ENCODE measurements at regions not wholly inside any gene's neighbourhood (a gene's known extent, or its start where the extent isn't known, plus 50 kb on each side); places are given as distances from the start of the nearest gene placed in this dataset.
A peak's percentile ranks its signal among the peaks of the same experiment; 100 is the strongest.

GRCh38 chr9:22208846-22209585, 199.9 kb upstream of the CDKN2B start:
- Histone ChIP-seq H3K4me2 (peak overlapping the region; percentile 44), H3K27ac (peak overlapping the region; percentile 5; the same call in 1 of the 2 replicates), H3K4me3 (IDR thresholded peaks at IDR 0.05; ENCODE audit: insufficient read depth, low read depth, low read length) (no peak overlapping the region), H3K4me1 (ENCODE audit: low read depth, poor library complexity, severe bottlenecking) (peaks cover 19% of the 10 kb centered on the region), H4K20me1 (ENCODE audit: insufficient read depth) (no peaks in the 10 kb centered on the region), H3K79me2 (ENCODE audit: insufficient read depth, low read depth) (no peaks in the 10 kb centered on the region), H3K9ac (no peak overlapping the region), H3K36me3 (ENCODE audit: insufficient read depth) (no peaks in the 10 kb centered on the region), H3K27me3 (ENCODE audit: insufficient read depth, low read depth) (no peaks in the 10 kb centered on the region), H2AFZ (ENCODE audit: low read depth) (peak overlapping the region; percentile 10; the same call in 1 of the 2 replicates)
- TF ChIP-seq CTCF (conservative IDR thresholded peaks at IDR 0.05; ENCODE audit: low read depth, low read length): no peak

GRCh38 chr9:22210262-22210661, 201.2 kb upstream of the CDKN2B start:
- Histone ChIP-seq H3K27ac (no peak overlapping the region), H2AFZ (ENCODE audit: low read depth) (no peak overlapping the region), H3K79me2 (ENCODE audit: insufficient read depth, low read depth) (no peaks in the 10 kb centered on the region), H3K36me3 (ENCODE audit: insufficient read depth) (no peaks in the 10 kb centered on the region), H4K20me1 (ENCODE audit: insufficient read depth) (no peaks in the 10 kb centered on the region), H3K4me3 (IDR thresholded peaks at IDR 0.05; ENCODE audit: insufficient read depth, low read depth, low read length) (no peak overlapping the region), H3K27me3 (ENCODE audit: insufficient read depth, low read depth) (no peaks in the 10 kb centered on the region), H3K9ac (no peak overlapping the region), H3K4me1 (ENCODE audit: low read depth, poor library complexity, severe bottlenecking) (peaks cover 17% of the 10 kb centered on the region), H3K4me2 (no peak overlapping the region)
- TF ChIP-seq CTCF (conservative IDR thresholded peaks at IDR 0.05; ENCODE audit: low read depth, low read length): no peak

DNA sequence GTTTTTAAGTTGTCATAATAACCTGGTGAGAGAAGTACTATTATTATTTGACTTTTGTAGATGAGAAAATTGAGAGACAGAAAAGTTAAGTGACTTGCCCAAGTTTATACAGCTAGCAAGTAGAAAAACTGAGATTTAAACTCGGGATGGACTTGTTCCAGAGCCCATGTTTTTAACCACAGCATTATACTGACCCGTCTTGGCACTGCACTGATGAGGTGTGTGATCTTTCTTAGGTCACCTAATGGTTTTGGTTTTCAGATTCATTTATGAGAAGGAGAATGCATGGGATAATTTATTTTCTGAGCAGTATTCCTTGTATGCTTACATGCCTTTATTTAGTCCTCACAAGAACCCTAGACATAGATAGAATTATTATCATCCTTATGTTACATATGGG, 201.8 kb upstream of the CDKN2B start:
- peaks cover 17% of the 10 kb centered on the region for H3K4me1 ChIP-seq (ENCODE audit: low read depth, poor library complexity, severe bottlenecking)
- no peak overlapping the region for H3K4me2 ChIP-seq
- no peaks in the 10 kb centered on the region for H4K20me1 ChIP-seq (ENCODE audit: insufficient read depth)
- no peak overlapping the region for H3K4me3 ChIP-seq (IDR thresholded peaks at IDR 0.05; ENCODE audit: insufficient read depth, low read depth, low read length)
- no peak overlapping the region for H3K9ac ChIP-seq
- H3K27me3 ChIP-seq (ENCODE audit: insufficient read depth, low read depth): no peaks in the 10 kb centered on the region
- no peaks in the 10 kb centered on the region for H3K36me3 ChIP-seq (ENCODE audit: insufficient read depth)
- H3K79me2 ChIP-seq (ENCODE audit: insufficient read depth, low read depth): no peaks in the 10 kb centered on the region
- H3K27ac ChIP-seq: no peak overlapping the region
- no peak for TF ChIP-seq CTCF (conservative IDR thresholded peaks at IDR 0.05; ENCODE audit: low read depth, low read length)
- no peak overlapping the region for H2AFZ ChIP-seq (ENCODE audit: low read depth)

DNA sequence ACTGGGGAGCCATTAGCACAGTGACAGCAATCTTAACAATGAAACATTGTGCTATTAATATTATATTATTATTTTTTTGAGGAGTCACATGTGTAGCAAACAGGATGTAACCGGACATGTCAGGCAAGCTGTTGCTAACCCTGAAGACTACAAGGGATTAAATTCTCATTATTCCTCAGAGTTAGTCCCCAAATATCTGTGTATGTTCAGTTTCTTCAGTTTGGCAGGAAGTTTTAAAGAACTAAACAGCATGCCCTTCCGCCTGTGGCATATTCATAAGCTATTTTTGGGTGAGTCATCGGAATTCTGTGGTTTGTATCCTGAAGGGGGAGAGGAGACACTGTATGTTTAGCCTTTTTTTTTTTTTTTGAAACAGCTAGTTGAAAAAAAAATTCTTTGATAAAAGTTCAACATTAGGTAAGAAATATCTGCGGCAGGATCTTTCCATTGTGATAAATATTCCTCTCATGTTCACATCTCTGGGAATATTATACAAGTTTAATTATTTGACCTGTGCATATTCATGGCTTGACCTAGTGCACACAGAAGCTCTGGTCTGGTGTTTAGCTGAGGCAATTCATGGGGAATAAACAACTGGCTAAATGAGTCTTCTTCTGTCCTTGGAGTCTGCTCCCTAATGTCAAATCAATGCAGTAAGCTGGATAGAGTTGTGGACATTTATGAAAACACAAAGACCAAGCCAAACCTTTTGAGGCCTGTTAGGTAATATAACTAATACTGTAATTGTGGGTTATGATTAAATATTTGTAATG, 202.7 kb upstream of the CDKN2B start:
- no peak overlapping the region for H2AFZ ChIP-seq (ENCODE audit: low read depth)
- no peak overlapping the region for H3K27ac ChIP-seq
- peaks cover 17% of the 10 kb centered on the region for H3K4me1 ChIP-seq (ENCODE audit: low read depth, poor library complexity, severe bottlenecking)
- no peaks in the 10 kb centered on the region for H3K27me3 ChIP-seq (ENCODE audit: insufficient read depth, low read depth)
- H3K36me3 ChIP-seq (ENCODE audit: insufficient read depth): no peaks in the 10 kb centered on the region
- no peak overlapping the region for H3K4me3 ChIP-seq (IDR thresholded peaks at IDR 0.05; ENCODE audit: insufficient read depth, low read depth, low read length)
- H3K9ac ChIP-seq: no peak overlapping the region
- no peaks in the 10 kb centered on the region for H3K79me2 ChIP-seq (ENCODE audit: insufficient read depth, low read depth)
- H4K20me1 ChIP-seq (ENCODE audit: insufficient read depth): no peaks in the 10 kb centered on the region
- no peak overlapping the region for H3K4me2 ChIP-seq
- no peak for TF ChIP-seq CTCF (conservative IDR thresholded peaks at IDR 0.05; ENCODE audit: low read depth, low read length)
